ENCODE measurements at regions not wholly inside any gene's neighbourhood (a gene's known extent, or its start where the extent isn't known, plus 50 kb on each side); places are given as distances from the start of the nearest gene placed in this dataset.

DNA sequence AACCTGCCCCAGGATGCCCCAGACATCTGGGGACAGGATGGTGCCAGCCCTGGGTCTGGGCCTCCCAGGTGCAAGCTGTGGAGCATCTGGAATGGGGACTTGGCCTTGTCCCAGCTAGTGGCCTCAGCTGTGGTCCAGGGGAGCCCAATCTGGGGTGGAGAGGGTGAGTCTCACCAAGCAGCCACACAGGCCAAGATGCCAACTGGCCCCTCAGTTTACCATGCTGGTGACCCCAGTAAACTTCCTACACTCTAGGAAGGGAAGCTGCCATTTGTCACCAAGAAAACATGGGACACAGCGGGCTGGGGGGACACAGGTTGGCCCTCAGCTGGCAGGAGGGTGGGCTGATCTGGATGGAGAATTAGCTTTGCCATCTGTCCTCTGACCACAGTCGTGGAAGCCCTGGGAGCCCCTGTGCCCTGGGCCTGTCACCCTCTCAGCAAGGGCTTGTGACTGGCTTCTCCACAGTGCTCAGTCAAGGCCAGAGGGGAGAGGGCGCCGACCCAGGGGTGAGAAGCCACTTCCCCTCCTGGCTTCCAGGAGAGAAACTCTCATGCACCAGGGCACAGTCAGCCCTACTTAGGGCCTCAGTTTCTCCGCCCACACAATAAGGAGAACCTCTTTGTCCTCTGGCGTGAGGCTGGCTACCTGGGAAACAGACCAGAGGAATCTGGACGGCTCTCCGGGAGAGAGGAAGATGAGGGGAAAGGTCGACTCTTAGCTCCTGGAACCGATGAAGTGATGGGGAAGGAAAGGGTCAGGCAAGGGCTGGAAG lies 126.4 kb upstream of the SMURF2 start:
- in situ Hi-C loops (cut with MboI; ENCODE audit: low pct_unique_long_range_greater_than_20kb, low sequenced_read_pairs, unreplicated experiment) = no loop called here
- TF ChIP-seq, protein P1, sequence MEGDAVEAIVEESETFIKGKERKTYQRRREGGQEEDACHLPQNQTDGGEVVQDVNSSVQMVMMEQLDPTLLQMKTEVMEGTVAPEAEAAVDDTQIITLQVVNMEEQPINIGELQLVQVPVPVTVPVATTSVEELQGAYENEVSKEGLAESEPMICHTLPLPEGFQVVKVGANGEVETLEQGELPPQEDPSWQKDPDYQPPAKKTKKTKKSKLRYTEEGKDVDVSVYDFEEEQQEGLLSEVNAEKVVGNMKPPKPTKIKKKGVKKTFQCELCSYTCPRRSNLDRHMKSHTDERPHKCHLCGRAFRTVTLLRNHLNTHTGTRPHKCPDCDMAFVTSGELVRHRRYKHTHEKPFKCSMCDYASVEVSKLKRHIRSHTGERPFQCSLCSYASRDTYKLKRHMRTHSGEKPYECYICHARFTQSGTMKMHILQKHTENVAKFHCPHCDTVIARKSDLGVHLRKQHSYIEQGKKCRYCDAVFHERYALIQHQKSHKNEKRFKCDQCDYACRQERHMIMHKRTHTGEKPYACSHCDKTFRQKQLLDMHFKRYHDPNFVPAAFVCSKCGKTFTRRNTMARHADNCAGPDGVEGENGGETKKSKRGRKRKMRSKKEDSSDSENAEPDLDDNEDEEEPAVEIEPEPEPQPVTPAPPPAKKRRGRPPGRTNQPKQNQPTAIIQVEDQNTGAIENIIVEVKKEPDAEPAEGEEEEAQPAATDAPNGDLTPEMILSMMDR (IDR thresholded peaks at IDR 0.05; ENCODE audit: extremely low read depth, insufficient read depth, missing control alignments) = no peak
- DNase-seq (ENCODE audit: low spot score) = no peak

DNA sequence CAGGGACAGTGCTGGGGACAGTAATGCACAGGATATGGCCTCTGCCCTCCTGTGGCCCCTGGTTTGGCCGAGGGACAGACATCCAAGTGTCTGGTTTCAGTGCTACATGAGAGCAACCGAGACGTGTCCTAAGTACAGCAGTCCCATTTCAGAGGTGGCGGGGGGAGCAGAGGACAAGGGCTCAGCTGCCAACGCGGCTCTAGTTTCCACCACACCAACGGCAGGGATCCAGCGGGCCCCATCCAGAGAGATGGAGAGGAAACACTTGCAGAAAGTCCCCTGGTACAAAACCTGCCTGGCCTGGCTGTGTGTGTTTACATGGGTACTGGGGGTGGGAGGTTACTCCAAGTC lies 125.8 kb upstream of the SMURF2 start:
- TF ChIP-seq, protein P1 (IDR thresholded peaks at IDR 0.05; ENCODE audit: extremely low read depth, insufficient read depth, missing control alignments) = no peak
- in situ Hi-C loops (cut with MboI; ENCODE audit: low pct_unique_long_range_greater_than_20kb, low sequenced_read_pairs, unreplicated experiment) = no loop called here
- DNase-seq (ENCODE audit: low spot score) = no peak

DNA sequence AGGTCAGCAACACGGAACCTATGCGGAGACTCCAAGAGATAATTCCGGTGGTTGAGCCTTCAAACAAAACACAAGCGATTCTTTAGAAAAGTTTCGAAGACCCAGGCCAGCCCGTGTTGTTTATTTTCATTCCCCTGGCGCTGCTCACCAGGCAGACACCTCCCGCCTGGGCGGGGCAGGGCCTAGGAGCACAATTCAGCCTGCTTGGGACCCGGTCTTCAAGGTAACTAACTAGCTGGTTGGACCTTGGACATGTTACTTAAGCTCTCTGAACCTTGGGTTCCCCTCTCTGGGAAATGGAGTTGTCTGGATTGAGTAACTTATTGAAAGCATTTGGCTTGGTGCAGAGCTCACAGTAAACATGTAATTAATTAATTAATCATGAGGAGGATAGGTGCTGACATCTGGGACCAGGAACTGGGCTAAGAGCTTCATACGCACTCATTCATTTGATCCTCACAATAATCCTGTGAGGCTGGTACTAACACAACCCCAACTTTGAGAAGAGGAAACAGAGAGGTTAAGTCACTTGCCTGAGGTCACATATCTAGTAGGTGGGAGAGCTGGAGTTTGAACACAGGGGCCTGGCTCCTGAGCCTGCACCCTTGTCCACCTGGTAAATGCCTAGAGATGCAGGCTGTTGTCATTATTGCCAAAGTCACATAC lies 125.3 kb upstream of the SMURF2 start:
- in situ Hi-C loops (cut with MboI; ENCODE audit: low pct_unique_long_range_greater_than_20kb, low sequenced_read_pairs, unreplicated experiment) = no loop called here
- TF ChIP-seq, protein P1 (IDR thresholded peaks at IDR 0.05; ENCODE audit: extremely low read depth, insufficient read depth, missing control alignments) = no peak
- DNase-seq (ENCODE audit: low spot score) = no peak

DNA sequence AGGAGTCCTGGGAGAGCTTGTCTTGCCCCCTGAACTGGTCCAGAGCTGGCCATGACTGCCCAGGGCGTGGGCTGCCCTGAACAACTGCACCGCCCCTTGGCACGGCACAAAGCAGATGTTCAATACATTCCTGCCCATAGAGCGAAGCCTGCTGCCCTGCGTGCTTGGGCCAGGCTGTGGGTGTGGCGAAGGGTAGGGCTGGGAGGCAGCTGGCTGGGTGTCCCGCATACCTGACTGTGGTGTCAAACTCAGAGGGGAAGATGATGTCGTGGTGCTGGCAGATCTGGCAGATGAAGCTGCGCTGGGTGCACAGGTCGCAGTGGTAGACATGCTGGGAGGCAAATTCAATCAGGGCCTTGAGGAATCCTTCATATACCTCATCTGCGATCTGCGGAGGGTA lies 124.2 kb upstream of the SMURF2 start:
- TF ChIP-seq, protein P1 (IDR thresholded peaks at IDR 0.05; ENCODE audit: extremely low read depth, insufficient read depth, missing control alignments) = no peak
- DNase-seq (ENCODE audit: low spot score) = no peak
- in situ Hi-C loops (cut with MboI; ENCODE audit: low pct_unique_long_range_greater_than_20kb, low sequenced_read_pairs, unreplicated experiment) = no loop called here

DNA sequence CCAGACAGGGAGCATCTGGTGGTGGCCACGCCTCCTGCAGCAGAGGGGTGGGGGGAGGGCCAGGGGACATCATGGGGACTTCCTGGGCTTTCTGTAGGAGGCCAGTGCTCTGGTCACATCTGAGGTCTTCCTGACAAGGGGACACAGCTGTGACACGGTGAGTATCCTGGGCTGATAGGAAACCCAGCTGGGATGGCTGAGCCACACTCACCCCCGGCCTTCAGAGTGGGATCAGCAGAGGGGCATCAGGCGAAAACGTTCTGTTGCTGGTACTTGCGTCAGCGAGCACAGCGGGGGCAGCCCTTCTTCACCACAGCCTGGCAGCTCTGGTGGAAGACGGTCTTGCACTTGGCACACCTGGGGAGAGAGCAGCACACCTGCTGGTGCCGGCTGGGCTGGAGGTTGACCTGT lies 122.9 kb upstream of the SMURF2 start:
- DNase-seq (ENCODE audit: low spot score) = no peak
- TF ChIP-seq, protein P1 (IDR thresholded peaks at IDR 0.05; ENCODE audit: extremely low read depth, insufficient read depth, missing control alignments) = no peak
- in situ Hi-C loops (cut with MboI; ENCODE audit: low pct_unique_long_range_greater_than_20kb, low sequenced_read_pairs, unreplicated experiment) = no loop called here

DNA sequence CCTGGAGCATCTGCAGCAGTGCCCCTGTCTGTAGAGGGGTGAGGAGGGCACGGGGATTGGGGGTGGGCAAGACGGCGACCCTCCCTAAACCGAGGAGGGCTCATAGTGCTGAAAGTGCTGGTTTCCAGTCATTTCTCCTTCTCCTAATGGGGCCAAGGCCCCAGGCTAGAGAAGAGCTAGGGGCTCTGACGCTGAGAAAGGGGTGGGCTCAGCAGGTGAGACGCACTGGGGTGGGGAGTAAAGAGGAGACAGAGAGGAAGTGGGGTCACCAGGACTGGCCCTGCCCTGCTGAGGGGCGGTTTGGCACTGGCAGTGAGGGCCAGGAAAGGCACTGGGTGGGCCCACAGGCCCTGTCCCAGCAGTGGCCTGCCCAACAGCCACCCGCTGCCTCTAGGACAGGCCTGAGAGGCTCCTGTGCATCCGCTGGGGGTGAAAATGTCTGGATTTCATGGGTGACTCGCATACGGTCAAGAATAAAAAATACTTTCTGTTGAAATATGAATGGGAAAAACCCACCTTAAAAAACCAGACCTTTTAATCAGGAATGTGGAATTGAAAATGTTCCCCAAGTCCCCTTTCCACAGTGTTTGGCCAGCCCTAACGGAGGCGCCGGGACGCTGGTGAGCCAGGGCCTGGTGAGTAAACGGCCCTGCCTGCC lies 122.4 kb upstream of the SMURF2 start:
- TF ChIP-seq, protein P1 (IDR thresholded peaks at IDR 0.05; ENCODE audit: extremely low read depth, insufficient read depth, missing control alignments) = no peak
- in situ Hi-C loops (cut with MboI; ENCODE audit: low pct_unique_long_range_greater_than_20kb, low sequenced_read_pairs, unreplicated experiment) = no loop called here
- DNase-seq (ENCODE audit: low spot score) = no peak

Data from GM13977 (cell line).